ENCODE measurements at regions not wholly inside any gene's neighbourhood (a gene's known extent, or its start where the extent isn't known, plus 50 kb on each side); places are given as distances from the start of the nearest gene placed in this dataset.

GRCh38 chr5:165903835-165904234 lies 2387.6 kb upstream of the WWC1 start:
- DNase-seq: no peak

- no peak for DNase-seq
Observed at GRCh38 chr5:165906871-165907270, 2384.6 kb upstream of the WWC1 start.

- DNase-seq: no peak
Observed at GRCh38 chr5:165913059-165913458, 2378.4 kb upstream of the WWC1 start.

- no peak for DNase-seq
Observed at GRCh38 chr5:165914456-165914855, 2377.0 kb upstream of the WWC1 start.

- no peak for DNase-seq
Observed at GRCh38 chr5:165919196-165919595, 2372.2 kb upstream of the WWC1 start.

- DNase-seq: no peak
Observed at GRCh38 chr5:165920655-165921054, 2370.8 kb upstream of the WWC1 start.

GRCh38 chr5:165928971-165929370 lies 2362.5 kb upstream of the WWC1 start:
- no peak for DNase-seq

GRCh38 chr5:165940541-165940940 lies 2350.9 kb upstream of the WWC1 start:
- no peak for DNase-seq

GRCh38 chr5:165956854-165957253 lies 2334.6 kb upstream of the WWC1 start:
- DNase-seq: no peak

- no peak for DNase-seq
Observed at GRCh38 chr5:165981671-165982070, 2309.8 kb upstream of the WWC1 start.

- no peak for DNase-seq
Observed at GRCh38 chr5:165996201-165996875, 2295.1 kb upstream of the WWC1 start.

- no peak for DNase-seq
Observed at GRCh38 chr5:165999693-166000320, 2291.6 kb upstream of the WWC1 start.

GRCh38 chr5:166004006-166004405 lies 2287.4 kb upstream of the WWC1 start:
- peak in 1 of 2 experiments; percentile 4 for DNase-seq

GRCh38 chr5:166013415-166013814 lies 2278.0 kb upstream of the WWC1 start:
- no peak for DNase-seq

- no peak for DNase-seq
Observed at GRCh38 chr5:166014256-166014655, 2277.2 kb upstream of the WWC1 start.

GRCh38 chr5:166018716-166019115 lies 2272.7 kb upstream of the WWC1 start:
- DNase-seq: no peak

GRCh38 chr5:166022065-166022464 lies 2269.4 kb upstream of the WWC1 start:
- DNase-seq: no peak

- no peak for DNase-seq
Observed at GRCh38 chr5:166024970-166025369, 2266.5 kb upstream of the WWC1 start.

- no peak for DNase-seq
Observed at GRCh38 chr5:166027582-166027981, 2263.9 kb upstream of the WWC1 start.

- DNase-seq: no peak
Observed at GRCh38 chr5:166031926-166032325, 2259.5 kb upstream of the WWC1 start.

GRCh38 chr5:166032601-166033000 lies 2258.8 kb upstream of the WWC1 start:
- DNase-seq: no peak

GRCh38 chr5:166045961-166046360 lies 2245.5 kb upstream of the WWC1 start:
- no peak for DNase-seq

- no peak for DNase-seq
Observed at GRCh38 chr5:166046956-166047355, 2244.5 kb upstream of the WWC1 start.

- no peak for DNase-seq
Observed at GRCh38 chr5:166050531-166050930, 2240.9 kb upstream of the WWC1 start.

GRCh38 chr5:166058660-166059059 lies 2232.8 kb upstream of the WWC1 start:
- no peak for DNase-seq
